Activated CD4-positive, alpha-beta memory T cell treated with anti-CD3 and anti-CD28 coated beads for 36 hours (primary cell): ENCODE measurements at regions not wholly inside any gene's neighbourhood (a gene's known extent, or its start where the extent isn't known, plus 50 kb on each side); places are given as distances from the start of the nearest gene placed in this dataset.

ENCODE experiments used
- CTCF ChIA-PET: fragments of 350-600 bp; sonication (Branson Sonifier 250); formaldehyde crosslinking; loops from one replicate; lab custom pipeline; 2021; ENCODE audit warnings: antibody characterized with exemption, inconsistent platforms; lab: Charles Lee
- POLR2A ChIA-PET: fragments of 350-600 bp; sonication (Branson Sonifier 250); formaldehyde crosslinking; loops from one replicate; lab custom pipeline; 2021; ENCODE audit warnings: antibody characterized with exemption; lab: Charles Lee
- DNase-seq: peaks from one replicate; pipeline ENCODE4 v3.0.0-alpha.2; 2020
- H3K27ac Mint-ChIP-seq: one replicate; pipeline ENCODE4 v1.8.0; 2021; ENCODE audit warnings: mixed read lengths
- H3K27me3 Mint-ChIP-seq: one replicate; pipeline ENCODE4 v1.8.0; 2021; ENCODE audit warnings: mixed read lengths
- H3K36me3 Mint-ChIP-seq: one replicate; pipeline ENCODE4 v1.8.0; 2021; ENCODE audit warnings: mixed read lengths
- H3K4me1 Mint-ChIP-seq: one replicate; pipeline ENCODE4 v1.8.0; 2021; ENCODE audit warnings: low read depth, mixed read lengths
- H3K4me3 Mint-ChIP-seq: one replicate; pipeline ENCODE4 v1.8.0; 2021; ENCODE audit warnings: mild to moderate bottlenecking, mixed read lengths
- H3K9me3 Mint-ChIP-seq: one replicate; pipeline ENCODE4 v1.8.0; 2021; ENCODE audit warnings: mixed read lengths
- intact Hi-C: fragments of 100-400 bp; cut with micrococcal nuclease; formaldehyde crosslinking; loops from one replicate; pipeline ENCODE4 v1.15.1; 2023

GRCh38 chr5:20618340-20618739 lies 630.3 kb upstream of the CDH18 start:
- intact Hi-C loops: no loop called here
- Mint-ChIP-seq H3K27ac (no peak overlapping the region), H3K4me1 (no peaks in the 10 kb centered on the region), H3K36me3 (no peaks in the 10 kb centered on the region), H3K4me3 (no peak overlapping the region), H3K9me3 (peaks cover 10% of the 10 kb centered on the region), H3K27me3 (no peaks in the 10 kb centered on the region)
- CTCF ChIA-PET: no interaction called here
- POLR2A ChIA-PET: no interaction called here
- DNase-seq: no peak

DNA sequence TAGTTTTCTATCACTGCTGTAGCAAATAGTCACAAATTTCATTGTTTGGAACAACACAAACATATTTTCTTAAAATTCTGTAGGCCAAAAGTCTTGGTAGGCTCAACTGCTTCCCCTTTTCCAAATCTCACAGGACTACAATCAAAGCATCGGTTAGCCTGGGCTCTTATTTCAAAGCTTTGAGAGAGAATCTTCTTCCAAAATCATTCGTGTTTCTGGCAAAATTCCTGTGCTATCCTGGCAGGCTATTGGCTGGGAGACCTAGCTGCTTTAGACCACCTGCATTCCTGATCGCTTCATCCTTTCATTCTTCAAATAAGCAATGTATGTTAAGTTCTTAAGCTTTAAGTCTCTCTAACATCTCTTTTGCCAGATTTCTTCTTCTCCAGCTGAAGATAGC lies 629.8 kb upstream of the CDH18 start:
- ChIA-PET CTCF (no interaction called here), POLR2A (no interaction called here)
- H3K9me3 Mint-ChIP-seq: peaks cover 14% of the 10 kb centered on the region
- intact Hi-C loops: no loop called here
- H3K4me3 Mint-ChIP-seq: no peak overlapping the region
- no peak for DNase-seq
- no peaks in the 10 kb centered on the region for H3K27me3 Mint-ChIP-seq
- H3K27ac Mint-ChIP-seq: no peak overlapping the region
- H3K4me1 Mint-ChIP-seq: no peaks in the 10 kb centered on the region
- H3K36me3 Mint-ChIP-seq: no peaks in the 10 kb centered on the region

- DNase-seq: no peak
- H3K4me3 Mint-ChIP-seq: no peak overlapping the region
- POLR2A ChIA-PET: no interaction called here
- CTCF ChIA-PET: no interaction called here
- no peak overlapping the region for H3K27ac Mint-ChIP-seq
- intact Hi-C loops: no loop called here
- H3K4me1 Mint-ChIP-seq: no peaks in the 10 kb centered on the region
- peaks cover 12% of the 10 kb centered on the region for H3K9me3 Mint-ChIP-seq
- no peaks in the 10 kb centered on the region for H3K27me3 Mint-ChIP-seq
- no peaks in the 10 kb centered on the region for H3K36me3 Mint-ChIP-seq
These were observed 628.0 kb upstream of the CDH18 start for GRCh38 chr5:20615888-20616563.

DNA sequence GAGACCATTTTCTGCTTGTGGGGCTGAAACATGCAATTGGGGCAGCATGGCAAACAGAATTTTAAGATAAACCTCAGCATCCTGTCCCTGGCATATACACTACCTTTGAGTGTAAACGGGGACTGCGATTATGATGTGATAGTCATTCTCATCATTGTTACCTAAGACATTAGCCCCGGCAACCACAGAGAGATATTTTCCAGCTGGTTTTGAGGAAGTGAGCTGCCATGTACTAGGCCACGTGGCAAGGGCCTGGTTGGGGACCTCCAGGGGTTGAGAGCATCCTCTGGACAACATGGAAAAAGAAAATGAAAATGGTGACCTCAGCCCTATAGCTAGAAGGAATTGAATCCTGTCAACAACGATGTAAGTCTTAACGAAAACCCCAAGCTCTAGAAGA lies 623.6 kb upstream of the CDH18 start:
- ChIA-PET CTCF (no interaction called here), POLR2A (no interaction called here)
- intact Hi-C loops: no loop called here
- Mint-ChIP-seq H3K4me1 (no peaks in the 10 kb centered on the region), H3K27me3 (no peaks in the 10 kb centered on the region), H3K27ac (no peak overlapping the region), H3K9me3 (peaks cover 12% of the 10 kb centered on the region), H3K36me3 (no peaks in the 10 kb centered on the region), H3K4me3 (no peak overlapping the region)
- no peak for DNase-seq

DNA sequence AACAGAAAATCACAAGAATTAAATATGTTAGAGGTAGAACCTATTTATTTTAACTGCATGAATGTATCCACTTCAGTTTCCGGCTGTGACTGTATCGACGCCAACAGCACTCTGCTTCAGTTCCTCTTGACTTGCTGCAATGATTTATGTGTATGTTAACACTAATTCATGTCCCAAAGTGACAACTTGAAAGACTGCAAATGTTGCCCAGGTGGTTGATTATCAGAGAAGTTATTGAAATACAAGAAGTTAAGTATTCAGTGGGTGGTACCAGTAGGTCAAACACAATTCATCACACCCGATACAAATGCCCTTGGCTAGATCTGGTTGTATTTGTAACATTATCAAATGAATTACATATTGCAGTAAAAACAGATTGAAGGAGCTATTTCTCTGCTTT lies 622.7 kb upstream of the CDH18 start:
- DNase-seq: no peak
- no peaks in the 10 kb centered on the region for H3K36me3 Mint-ChIP-seq
- no peak overlapping the region for H3K4me3 Mint-ChIP-seq
- H3K27ac Mint-ChIP-seq: no peak overlapping the region
- intact Hi-C loops: no loop called here
- H3K27me3 Mint-ChIP-seq: no peaks in the 10 kb centered on the region
- H3K4me1 Mint-ChIP-seq: no peaks in the 10 kb centered on the region
- POLR2A ChIA-PET: no interaction called here
- CTCF ChIA-PET: no interaction called here
- peaks cover 12% of the 10 kb centered on the region for H3K9me3 Mint-ChIP-seq

GRCh38 chr5:20609126-20609525 lies 621.1 kb upstream of the CDH18 start:
- no peak for DNase-seq
- Mint-ChIP-seq H3K4me1 (no peaks in the 10 kb centered on the region), H3K27ac (no peak overlapping the region), H3K36me3 (no peaks in the 10 kb centered on the region), H3K4me3 (no peak overlapping the region), H3K9me3 (peaks cover 5% of the 10 kb centered on the region), H3K27me3 (no peaks in the 10 kb centered on the region)
- ChIA-PET CTCF (no interaction called here), POLR2A (no interaction called here)
- intact Hi-C loops: no loop called here

- ChIA-PET CTCF (no interaction called here), POLR2A (no interaction called here)
- no peak for DNase-seq
- intact Hi-C loops: no loop called here
- H3K9me3 Mint-ChIP-seq: peaks cover 5% of the 10 kb centered on the region
- no peaks in the 10 kb centered on the region for H3K27me3 Mint-ChIP-seq
- H3K27ac Mint-ChIP-seq: no peak overlapping the region
- H3K4me1 Mint-ChIP-seq: no peaks in the 10 kb centered on the region
- H3K4me3 Mint-ChIP-seq: no peak overlapping the region
- H3K36me3 Mint-ChIP-seq: no peaks in the 10 kb centered on the region
These were observed 620.6 kb upstream of the CDH18 start for GRCh38 chr5:20608567-20608966.

- Mint-ChIP-seq H3K4me3 (no peak overlapping the region), H3K27ac (no peak overlapping the region), H3K27me3 (no peaks in the 10 kb centered on the region), H3K36me3 (no peaks in the 10 kb centered on the region), H3K9me3 (peaks cover 18% of the 10 kb centered on the region), H3K4me1 (no peaks in the 10 kb centered on the region)
- ChIA-PET POLR2A (no interaction called here), CTCF (no interaction called here)
- intact Hi-C loops: no loop called here
- no peak for DNase-seq
These were observed 617.9 kb upstream of the CDH18 start for GRCh38 chr5:20605732-20606525.

DNA sequence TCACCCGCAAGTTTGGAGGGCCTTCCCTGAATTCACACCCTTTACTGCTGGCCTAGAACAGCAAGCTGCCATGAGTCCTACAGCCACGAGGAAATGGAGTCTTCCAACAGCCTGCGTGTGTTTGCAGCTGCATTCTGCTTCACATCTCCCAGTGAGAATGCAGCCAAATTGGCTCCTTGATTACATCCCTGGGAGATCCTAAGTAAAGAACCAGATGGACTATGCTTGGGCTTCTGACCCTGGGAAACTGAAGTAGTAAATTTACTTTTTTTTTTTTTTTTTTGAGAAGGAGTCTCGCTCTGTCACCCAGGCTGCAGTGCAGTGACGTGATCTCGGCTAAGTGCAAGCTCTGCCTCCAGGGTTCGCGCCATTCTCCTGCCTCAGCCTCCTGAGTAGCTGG lies 617.0 kb upstream of the CDH18 start:
- no peak overlapping the region for H3K4me3 Mint-ChIP-seq
- H3K36me3 Mint-ChIP-seq: no peaks in the 10 kb centered on the region
- intact Hi-C loops: no loop called here
- H3K27me3 Mint-ChIP-seq: no peaks in the 10 kb centered on the region
- H3K9me3 Mint-ChIP-seq: peaks cover 18% of the 10 kb centered on the region
- POLR2A ChIA-PET: no interaction called here
- CTCF ChIA-PET: no interaction called here
- H3K4me1 Mint-ChIP-seq: no peaks in the 10 kb centered on the region
- no peak for DNase-seq
- no peak overlapping the region for H3K27ac Mint-ChIP-seq

DNA sequence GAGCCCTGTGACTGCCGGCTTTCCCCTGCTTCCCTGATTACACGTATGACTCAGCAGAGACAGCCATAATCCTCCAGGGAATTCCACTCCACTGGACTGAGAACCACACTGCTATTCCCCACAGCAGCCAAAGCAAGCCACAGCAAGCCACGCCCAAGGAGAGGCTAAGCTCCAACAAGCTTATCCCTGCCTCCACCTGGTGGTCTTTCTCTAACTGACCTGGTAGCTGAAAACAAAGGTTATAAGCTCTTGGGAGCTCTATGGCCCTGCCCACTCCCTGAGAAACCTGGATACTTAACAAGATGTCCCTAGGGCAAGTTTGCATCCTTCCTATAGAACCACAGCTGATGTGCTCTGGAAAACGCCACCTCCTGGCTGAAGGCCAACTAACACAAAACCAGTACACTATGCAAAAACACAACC lies 613.7 kb upstream of the CDH18 start:
- H3K27me3 Mint-ChIP-seq: no peaks in the 10 kb centered on the region
- POLR2A ChIA-PET: no interaction called here
- H3K27ac Mint-ChIP-seq: no peak overlapping the region
- no peak overlapping the region for H3K4me3 Mint-ChIP-seq
- H3K9me3 Mint-ChIP-seq: peaks cover 22% of the 10 kb centered on the region
- no peaks in the 10 kb centered on the region for H3K36me3 Mint-ChIP-seq
- DNase-seq: no peak
- intact Hi-C loops: no loop called here
- CTCF ChIA-PET: no interaction called here
- no peaks in the 10 kb centered on the region for H3K4me1 Mint-ChIP-seq

GRCh38 chr5:20590356-20590755 lies 602.4 kb upstream of the CDH18 start:
- ChIA-PET POLR2A (no interaction called here), CTCF (no interaction called here)
- peaks cover 3% of the 10 kb centered on the region for H3K9me3 Mint-ChIP-seq
- H3K27me3 Mint-ChIP-seq: no peaks in the 10 kb centered on the region
- H3K36me3 Mint-ChIP-seq: no peaks in the 10 kb centered on the region
- H3K27ac Mint-ChIP-seq: no peak overlapping the region
- no peaks in the 10 kb centered on the region for H3K4me1 Mint-ChIP-seq
- intact Hi-C loops: no loop called here
- DNase-seq: no peak
- no peak overlapping the region for H3K4me3 Mint-ChIP-seq

DNA sequence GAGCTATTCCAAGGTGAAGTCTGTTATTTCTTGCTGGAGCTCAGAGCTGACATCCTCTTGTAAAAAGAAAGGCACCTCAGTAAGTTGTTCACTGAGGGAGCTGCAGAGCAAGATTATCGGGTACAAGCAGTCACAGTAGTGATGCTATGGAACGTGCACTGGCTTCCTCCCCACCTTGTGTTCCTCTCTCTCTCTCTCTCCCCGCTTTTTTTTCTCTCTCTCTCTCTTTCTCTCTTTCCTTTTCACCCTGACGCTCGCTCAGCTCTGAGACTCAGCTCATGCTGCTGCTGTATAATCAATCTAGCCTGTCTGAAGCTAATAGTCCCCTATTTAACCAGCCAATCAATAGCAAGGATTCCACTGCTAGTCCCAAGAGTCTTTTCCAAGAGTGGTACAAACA lies 587.6 kb upstream of the CDH18 start:
- H3K27ac Mint-ChIP-seq: no peak overlapping the region
- intact Hi-C loops: no loop called here
- H3K4me3 Mint-ChIP-seq: no peak overlapping the region
- CTCF ChIA-PET: no interaction called here
- H3K4me1 Mint-ChIP-seq: no peaks in the 10 kb centered on the region
- H3K27me3 Mint-ChIP-seq: no peaks in the 10 kb centered on the region
- H3K9me3 Mint-ChIP-seq: peaks cover 12% of the 10 kb centered on the region
- no peak for DNase-seq
- H3K36me3 Mint-ChIP-seq: no peaks in the 10 kb centered on the region
- POLR2A ChIA-PET: no interaction called here

GRCh38 chr5:20574576-20574975 lies 586.6 kb upstream of the CDH18 start:
- peaks cover 10% of the 10 kb centered on the region for H3K9me3 Mint-ChIP-seq
- intact Hi-C loops: no loop called here
- CTCF ChIA-PET: no interaction called here

More at GRCh38 chr5:20574576-20574975, 586.6 kb upstream of the CDH18 start:
- H3K4me3 Mint-ChIP-seq: no peak overlapping the region
- H3K36me3 Mint-ChIP-seq: no peaks in the 10 kb centered on the region
- H3K27me3 Mint-ChIP-seq: no peaks in the 10 kb centered on the region
- H3K4me1 Mint-ChIP-seq: no peaks in the 10 kb centered on the region
- H3K27ac Mint-ChIP-seq: no peak overlapping the region
- DNase-seq: no peak
- POLR2A ChIA-PET: no interaction called here
